ENCODE measurements at regions not wholly inside any gene's neighbourhood (a gene's known extent, or its start where the extent isn't known, plus 50 kb on each side); places are given as distances from the start of the nearest gene placed in this dataset.

DNA sequence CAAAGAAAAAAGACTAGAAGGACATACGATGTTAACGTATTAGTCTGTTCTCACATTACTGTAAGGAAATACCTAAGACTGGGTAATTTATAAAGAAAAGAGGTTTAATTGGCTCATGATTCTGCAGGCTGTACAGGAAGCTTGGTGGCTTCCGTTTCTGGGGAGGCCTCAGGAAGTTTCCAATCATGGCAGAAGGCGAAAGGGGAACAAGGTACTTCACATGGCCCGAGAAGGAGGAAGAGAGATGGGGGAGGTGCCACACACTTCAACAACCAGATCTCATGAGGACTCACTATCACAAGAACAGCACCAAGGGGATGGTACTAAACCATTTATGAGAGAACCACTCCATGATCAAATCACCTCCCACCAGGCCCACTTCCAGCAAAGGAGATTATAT lies 110.1 kb downstream of the CARTPT start:
- intact Hi-C loops (cut with micrococcal nuclease), result no loop called here
- no peak for DNase-seq (ENCODE audit: low spot score)

DNA sequence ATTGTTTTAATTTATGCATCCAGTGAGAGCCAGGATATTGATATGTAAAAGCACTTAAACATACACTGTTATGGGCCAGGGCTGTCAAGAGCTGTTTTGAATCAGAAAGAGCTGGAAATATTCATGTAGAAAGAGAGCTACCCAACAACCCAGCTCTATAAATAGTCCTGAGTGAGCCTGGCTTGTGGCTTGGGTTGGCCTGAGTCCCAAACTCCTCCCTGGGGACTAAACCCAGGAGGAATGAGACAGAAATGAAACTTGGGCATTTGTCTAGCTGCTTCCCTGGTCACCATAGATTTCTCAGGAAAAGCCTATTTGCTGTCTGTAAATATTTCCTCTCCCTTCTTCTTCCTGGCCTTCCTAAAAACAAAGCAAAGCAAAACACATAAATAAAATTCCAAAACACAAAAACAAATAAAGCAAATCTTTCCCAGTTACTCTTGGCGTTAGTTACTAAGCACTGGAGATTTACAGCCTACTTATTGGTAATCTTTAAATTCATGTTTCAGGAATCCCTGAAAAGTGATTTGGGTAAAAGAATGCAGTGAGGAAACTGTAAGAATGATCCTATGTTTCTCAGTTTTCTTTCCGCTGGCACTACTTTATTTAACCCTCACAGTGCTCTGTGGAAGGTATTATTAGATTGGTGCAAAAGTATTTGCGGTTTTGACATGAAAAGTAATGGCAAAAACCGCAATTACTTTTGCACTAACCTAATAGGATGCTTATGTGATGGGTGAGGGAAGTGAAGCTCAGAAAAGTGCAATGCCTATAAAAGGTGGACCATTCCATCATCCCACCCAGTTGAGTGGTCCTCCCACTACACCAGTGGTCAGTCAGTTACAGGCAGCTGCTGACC lies 111.8 kb downstream of the CARTPT start:
- Mint-ChIP-seq H3K27ac (no peak overlapping the region), H3K9me3 (peaks cover 19% of the 10 kb centered on the region), H3K27me3 (ENCODE audit: insufficient read depth) (peaks cover 3% of the 10 kb centered on the region), H3K36me3 (ENCODE audit: low read depth) (no peaks in the 10 kb centered on the region), H3K4me3 (no peak overlapping the region), H3K4me1 (ENCODE audit: low read depth) (peaks cover 6% of the 10 kb centered on the region)
- no peak for DNase-seq (ENCODE audit: low spot score)
- intact Hi-C loops (cut with micrococcal nuclease), result no loop called here

More for the DNA sequence above, 110.1 kb downstream of the CARTPT start:
- H3K9me3 Mint-ChIP-seq, result peaks cover 25% of the 10 kb centered on the region
- H3K27me3 Mint-ChIP-seq (ENCODE audit: insufficient read depth), result peaks cover 3% of the 10 kb centered on the region
- H3K4me1 Mint-ChIP-seq (ENCODE audit: low read depth), result peaks cover 6% of the 10 kb centered on the region
- no peak overlapping the region for H3K27ac Mint-ChIP-seq
- H3K36me3 Mint-ChIP-seq (ENCODE audit: low read depth), result no peaks in the 10 kb centered on the region
- H3K4me3 Mint-ChIP-seq, result no peak overlapping the region

DNA sequence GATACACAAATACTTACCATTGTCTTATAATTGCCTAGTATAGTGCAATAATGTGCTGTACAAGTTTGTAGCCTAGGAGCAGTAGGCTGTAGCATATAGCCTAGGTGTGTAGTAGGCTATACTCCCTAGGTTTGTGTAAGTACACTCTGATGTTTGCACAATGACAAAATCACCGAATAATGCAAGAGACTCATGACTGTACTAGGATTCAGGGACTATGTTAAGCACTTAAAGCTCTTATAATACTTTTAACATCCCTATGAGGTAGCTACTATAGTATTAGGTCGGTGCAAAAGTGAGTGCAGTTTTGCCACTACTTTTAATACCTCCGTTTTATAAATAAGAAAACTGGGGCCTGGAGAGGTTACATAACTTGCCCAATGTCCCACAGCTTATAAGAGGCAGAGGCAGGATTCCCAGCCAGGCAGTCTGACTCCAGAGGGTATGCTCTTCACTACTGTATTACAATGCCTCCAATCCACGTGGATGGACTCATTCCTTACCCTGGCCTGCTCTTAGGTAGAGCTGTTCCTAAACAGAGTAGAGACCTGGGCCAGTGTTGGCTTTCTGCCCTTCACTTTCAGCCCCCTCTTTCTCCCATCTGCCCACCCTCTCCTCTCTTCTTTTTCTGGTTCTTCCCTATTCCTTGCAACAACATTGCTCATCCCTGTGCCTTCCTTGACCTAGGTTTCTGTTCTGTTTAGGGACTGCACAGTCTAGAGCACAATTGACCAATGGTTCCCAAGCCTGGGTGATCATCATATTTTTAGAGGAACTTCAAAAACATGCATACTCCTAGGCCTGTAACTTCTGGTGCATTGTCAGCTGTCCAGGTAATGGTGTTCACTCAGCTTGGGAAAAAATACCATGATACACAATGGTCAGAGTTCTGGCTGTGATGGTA lies 114.0 kb downstream of the CARTPT start:
- intact Hi-C loops (cut with micrococcal nuclease), result no loop called here
- H3K9me3 Mint-ChIP-seq, result peaks cover 6% of the 10 kb centered on the region
- H3K27ac Mint-ChIP-seq, result no peak overlapping the region
- H3K27me3 Mint-ChIP-seq (ENCODE audit: insufficient read depth), result peaks cover 3% of the 10 kb centered on the region
- peaks cover 6% of the 10 kb centered on the region for H3K4me1 Mint-ChIP-seq (ENCODE audit: low read depth)
- H3K36me3 Mint-ChIP-seq (ENCODE audit: low read depth), result no peaks in the 10 kb centered on the region
- H3K4me3 Mint-ChIP-seq, result no peak overlapping the region
- DNase-seq (ENCODE audit: low spot score), result no peak

DNA sequence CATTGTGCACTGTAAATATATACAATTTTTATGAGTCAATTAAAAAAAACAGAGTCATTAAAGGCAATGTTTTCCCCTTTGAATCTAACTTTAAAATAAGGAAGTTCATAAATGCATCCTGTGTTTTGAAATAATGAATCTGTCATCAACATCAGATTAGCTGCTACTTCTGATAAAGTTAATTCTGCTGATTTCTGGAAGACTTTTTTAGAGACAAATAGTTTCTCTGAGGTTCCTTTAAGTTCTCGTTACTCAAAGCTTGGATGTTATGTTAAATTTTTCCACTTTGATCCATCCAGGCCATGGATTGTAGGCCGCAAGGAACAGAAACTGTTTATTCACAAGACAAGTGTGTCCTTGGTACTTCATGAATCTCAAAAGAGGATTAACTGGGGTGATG lies 115.5 kb downstream of the CARTPT start:
- H3K4me1 Mint-ChIP-seq (ENCODE audit: low read depth), result no peaks in the 10 kb centered on the region
- H3K27ac Mint-ChIP-seq, result no peak overlapping the region
- no peaks in the 10 kb centered on the region for H3K9me3 Mint-ChIP-seq
- DNase-seq (ENCODE audit: low spot score), result no peak
- intact Hi-C loops (cut with micrococcal nuclease), result no loop called here
- peaks cover 2% of the 10 kb centered on the region for H3K27me3 Mint-ChIP-seq (ENCODE audit: insufficient read depth)
- H3K4me3 Mint-ChIP-seq, result no peak overlapping the region
- H3K36me3 Mint-ChIP-seq (ENCODE audit: low read depth), result no peaks in the 10 kb centered on the region

DNA sequence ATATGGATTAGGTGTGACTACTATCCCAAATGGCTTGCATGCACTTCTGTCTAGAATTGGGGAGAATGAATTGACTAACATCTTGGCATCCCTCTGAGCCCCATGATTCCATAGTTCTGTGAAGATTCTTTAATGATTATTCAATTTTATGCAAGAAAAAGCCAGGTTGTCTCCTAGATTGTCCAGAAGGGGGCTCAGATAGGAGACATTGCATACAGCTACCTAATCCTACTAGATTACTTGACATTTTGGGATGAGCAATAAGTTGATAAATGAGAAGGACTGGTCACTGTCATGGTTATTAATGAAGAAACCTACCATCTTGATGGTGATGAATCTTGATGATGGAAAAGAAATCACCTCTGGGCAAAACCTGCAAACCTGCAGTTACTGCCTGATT lies 117.0 kb downstream of the CARTPT start:
- no peak overlapping the region for H3K4me3 Mint-ChIP-seq
- no peaks in the 10 kb centered on the region for H3K9me3 Mint-ChIP-seq
- no peak overlapping the region for H3K27ac Mint-ChIP-seq
- no peak for DNase-seq (ENCODE audit: low spot score)
- no peaks in the 10 kb centered on the region for H3K27me3 Mint-ChIP-seq (ENCODE audit: insufficient read depth)
- H3K4me1 Mint-ChIP-seq (ENCODE audit: low read depth), result no peaks in the 10 kb centered on the region
- no peaks in the 10 kb centered on the region for H3K36me3 Mint-ChIP-seq (ENCODE audit: low read depth)
- intact Hi-C loops (cut with micrococcal nuclease), result no loop called here

DNA sequence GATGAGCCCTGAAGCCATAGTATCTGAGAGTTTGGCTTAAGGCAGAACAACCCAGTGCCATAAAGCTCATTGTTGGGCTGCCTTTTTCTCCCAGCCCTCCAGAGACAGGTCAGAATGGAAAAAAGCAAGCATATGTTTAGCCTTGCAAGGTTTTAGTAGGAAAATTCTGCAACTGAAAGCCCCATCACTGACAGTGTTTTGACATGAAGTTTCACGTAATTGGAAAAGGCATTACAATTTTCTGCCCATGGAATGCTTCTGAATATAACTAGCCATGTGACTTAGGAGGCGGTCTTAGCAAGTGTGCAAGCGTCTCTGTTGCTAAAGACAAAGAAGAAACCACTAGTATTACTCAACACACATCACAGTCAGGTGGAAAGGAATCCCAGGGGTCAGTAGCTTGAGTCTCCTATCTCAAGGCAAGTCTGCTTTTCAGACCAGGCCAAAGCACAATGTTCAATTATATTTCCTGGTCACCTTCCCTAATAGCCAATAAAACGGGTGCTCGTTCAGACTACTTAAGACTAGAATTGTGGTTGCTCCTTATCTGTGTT lies 117.6 kb downstream of the CARTPT start:
- H3K36me3 Mint-ChIP-seq (ENCODE audit: low read depth), result no peaks in the 10 kb centered on the region
- H3K4me1 Mint-ChIP-seq (ENCODE audit: low read depth), result no peaks in the 10 kb centered on the region
- H3K4me3 Mint-ChIP-seq, result no peak overlapping the region
- intact Hi-C loops (cut with micrococcal nuclease), result no loop called here
- no peaks in the 10 kb centered on the region for H3K9me3 Mint-ChIP-seq
- H3K27me3 Mint-ChIP-seq (ENCODE audit: insufficient read depth), result no peaks in the 10 kb centered on the region
- no peak overlapping the region for H3K27ac Mint-ChIP-seq
- no peak for DNase-seq (ENCODE audit: low spot score)

DNA sequence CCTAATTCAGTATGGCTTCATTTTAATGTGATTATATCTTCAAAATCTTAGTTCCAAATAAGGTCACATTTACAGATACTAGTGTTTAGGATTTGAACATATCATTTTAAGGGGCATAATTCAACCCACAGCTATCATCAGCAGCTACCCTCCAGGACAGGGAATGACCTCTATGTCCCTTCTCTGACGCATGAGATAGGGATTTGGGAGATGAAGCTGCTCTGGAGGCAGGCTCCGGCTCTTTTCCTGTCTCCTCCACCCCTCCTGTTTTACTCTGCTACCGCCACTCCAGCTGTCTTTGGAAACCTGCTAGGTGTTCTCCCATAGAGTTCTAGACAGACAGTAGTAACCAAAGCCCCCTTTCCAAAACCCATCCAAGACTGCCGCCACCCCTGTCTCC lies 119.2 kb downstream of the CARTPT start:
- Mint-ChIP-seq H3K36me3 (ENCODE audit: low read depth) (no peaks in the 10 kb centered on the region), H3K9me3 (no peaks in the 10 kb centered on the region), H3K27ac (no peak overlapping the region), H3K4me1 (ENCODE audit: low read depth) (no peaks in the 10 kb centered on the region), H3K4me3 (no peak overlapping the region), H3K27me3 (ENCODE audit: insufficient read depth) (no peaks in the 10 kb centered on the region)
- intact Hi-C loops (cut with micrococcal nuclease), result no loop called here
- no peak for DNase-seq (ENCODE audit: low spot score)

DNA sequence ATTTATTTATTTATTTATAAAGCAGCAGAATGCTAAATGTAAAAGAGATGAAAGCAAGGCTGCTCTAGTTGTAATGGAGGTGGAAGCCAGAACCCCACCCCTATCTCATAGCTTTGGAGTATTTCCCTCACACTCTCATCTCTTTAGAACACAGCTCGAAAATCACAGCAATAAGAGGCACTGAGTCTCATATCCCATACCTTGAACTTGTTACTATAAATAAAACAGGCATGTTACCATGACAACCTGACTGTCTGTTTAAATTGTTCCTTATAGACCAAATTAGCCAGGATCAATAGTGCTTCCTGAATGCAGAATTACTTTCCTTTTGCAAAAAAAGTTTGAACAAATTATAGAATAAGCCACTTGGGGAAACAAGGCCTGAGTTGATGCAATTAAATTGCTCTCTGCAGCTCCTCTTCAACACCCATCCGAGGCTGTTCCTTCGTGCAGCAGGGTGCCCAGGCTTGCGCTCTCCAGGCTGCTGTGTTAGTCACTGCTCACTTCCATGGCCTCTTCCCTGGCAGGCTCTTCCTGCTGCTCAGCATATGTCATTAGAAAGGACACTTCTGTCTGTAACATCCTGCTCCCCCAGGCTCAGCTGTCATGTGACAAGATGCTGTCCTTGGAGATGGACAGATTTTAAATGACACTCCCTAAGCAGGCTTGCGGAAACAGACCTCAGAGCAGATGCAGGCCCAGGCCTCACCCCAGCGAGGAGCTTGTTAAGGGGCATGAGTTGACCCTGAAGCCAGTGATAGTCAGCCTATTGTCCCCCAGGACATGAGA lies 120.2 kb downstream of the CARTPT start:
- no peak overlapping the region for H3K27ac Mint-ChIP-seq
- no peaks in the 10 kb centered on the region for H3K9me3 Mint-ChIP-seq
- no peak overlapping the region for H3K4me3 Mint-ChIP-seq
- intact Hi-C loops (cut with micrococcal nuclease), result no loop called here
- H3K36me3 Mint-ChIP-seq (ENCODE audit: low read depth), result no peaks in the 10 kb centered on the region
- H3K27me3 Mint-ChIP-seq (ENCODE audit: insufficient read depth), result no peaks in the 10 kb centered on the region
- no peak for DNase-seq (ENCODE audit: low spot score)
- H3K4me1 Mint-ChIP-seq (ENCODE audit: low read depth), result no peaks in the 10 kb centered on the region

DNA sequence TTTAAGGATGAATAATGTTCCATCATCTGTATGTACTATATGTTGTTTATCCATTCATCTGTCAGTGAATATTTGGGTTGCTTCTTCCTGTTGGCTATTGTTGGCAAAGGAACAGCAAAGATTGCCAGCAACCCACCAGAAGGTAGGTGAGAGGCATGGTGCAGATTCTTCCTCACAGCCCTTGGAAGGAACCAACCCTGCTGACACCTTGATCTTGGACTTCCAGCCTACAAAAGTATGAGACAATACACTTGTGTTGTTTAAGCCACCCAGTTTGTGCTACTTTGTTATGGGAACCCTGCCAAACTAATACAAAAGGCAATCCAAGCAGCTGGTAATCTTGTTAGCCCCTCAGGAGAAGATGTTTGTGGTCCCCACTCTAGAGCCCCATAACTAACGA lies 122.0 kb downstream of the CARTPT start:
- DNase-seq (ENCODE audit: low spot score), result no peak
- intact Hi-C loops (cut with micrococcal nuclease), result no loop called here

DNA sequence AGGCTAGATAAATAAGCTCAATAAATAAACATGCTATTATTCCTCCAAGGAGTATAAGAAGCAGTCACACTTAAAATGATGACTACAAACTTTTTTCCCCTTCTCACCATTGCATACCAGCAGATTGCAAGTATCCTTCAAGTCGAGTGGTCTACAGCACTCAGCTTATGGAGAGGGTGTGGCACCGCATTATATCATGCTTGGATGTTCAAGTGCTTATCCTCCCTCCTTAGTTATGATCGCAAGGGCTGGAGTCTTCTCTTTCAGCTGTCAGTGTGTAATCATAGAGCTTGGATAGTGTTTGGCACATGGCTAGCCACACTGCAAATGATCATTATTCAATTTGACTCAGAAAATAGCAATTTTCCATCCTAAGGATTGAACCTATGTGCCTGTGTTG lies 124.0 kb downstream of the CARTPT start:
- intact Hi-C loops (cut with micrococcal nuclease), result no loop called here
- no peaks in the 10 kb centered on the region for H3K27me3 Mint-ChIP-seq (ENCODE audit: insufficient read depth)

More for the DNA sequence above, 122.0 kb downstream of the CARTPT start:
- Mint-ChIP-seq H3K4me1 (ENCODE audit: low read depth) (no peaks in the 10 kb centered on the region), H3K27me3 (ENCODE audit: insufficient read depth) (no peaks in the 10 kb centered on the region), H3K36me3 (ENCODE audit: low read depth) (no peaks in the 10 kb centered on the region), H3K9me3 (no peaks in the 10 kb centered on the region), H3K4me3 (no peak overlapping the region), H3K27ac (no peak overlapping the region)

DNA sequence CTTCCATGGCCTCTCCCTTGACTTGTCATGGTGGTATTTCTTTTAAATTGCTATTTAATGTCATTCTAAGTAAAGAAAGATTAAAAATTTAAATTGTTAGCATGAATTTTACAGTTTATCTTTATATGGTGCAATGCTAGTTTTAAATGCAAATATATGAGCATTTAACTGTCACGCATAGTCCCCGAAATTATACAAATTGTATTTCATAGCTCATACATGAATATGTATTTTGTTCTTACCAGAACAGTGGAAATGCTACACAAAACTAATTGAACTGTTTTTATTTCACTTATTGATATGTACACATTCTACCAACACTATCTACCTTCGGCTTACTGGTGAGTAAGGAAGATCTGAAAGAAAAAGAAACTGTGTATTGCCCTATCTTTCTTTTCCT lies 125.8 kb downstream of the CARTPT start:
- Mint-ChIP-seq H3K27me3 (ENCODE audit: insufficient read depth) (no peaks in the 10 kb centered on the region), H3K4me3 (no peak overlapping the region), H3K36me3 (ENCODE audit: low read depth) (no peaks in the 10 kb centered on the region), H3K4me1 (ENCODE audit: low read depth) (no peaks in the 10 kb centered on the region), H3K27ac (no peak overlapping the region), H3K9me3 (peaks cover 14% of the 10 kb centered on the region)
- intact Hi-C loops (cut with micrococcal nuclease), result no loop called here
- no peak for DNase-seq (ENCODE audit: low spot score)

More for the DNA sequence above, 124.0 kb downstream of the CARTPT start:
- no peaks in the 10 kb centered on the region for H3K4me1 Mint-ChIP-seq (ENCODE audit: low read depth)
- DNase-seq (ENCODE audit: low spot score), result no peak
- no peak overlapping the region for H3K4me3 Mint-ChIP-seq
- no peak overlapping the region for H3K27ac Mint-ChIP-seq
- H3K9me3 Mint-ChIP-seq, result peaks cover 5% of the 10 kb centered on the region
- H3K36me3 Mint-ChIP-seq (ENCODE audit: low read depth), result no peaks in the 10 kb centered on the region

DNA sequence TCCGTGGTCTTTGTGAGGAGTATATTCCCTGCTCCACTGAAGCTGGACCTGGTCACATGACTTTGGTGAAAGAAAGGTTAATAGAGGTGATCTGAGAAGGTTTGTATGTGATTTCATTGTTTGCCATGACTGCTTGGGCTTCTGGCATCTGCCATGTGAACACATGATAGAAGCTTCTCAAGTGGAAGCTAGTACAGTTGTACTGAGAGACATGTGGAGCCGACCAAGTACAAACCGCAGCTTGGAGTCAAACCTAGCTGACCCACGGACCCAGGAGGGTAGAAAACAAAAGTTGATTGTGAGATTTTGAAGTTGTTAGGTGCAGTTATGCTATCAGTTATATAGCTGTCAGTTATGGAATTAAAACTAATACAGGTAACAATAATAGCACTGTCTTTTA lies 140.4 kb downstream of the CARTPT start:
- Mint-ChIP-seq H3K9me3 (peaks cover 10% of the 10 kb centered on the region), H3K4me1 (ENCODE audit: low read depth) (no peaks in the 10 kb centered on the region), H3K36me3 (ENCODE audit: low read depth) (no peaks in the 10 kb centered on the region), H3K27me3 (ENCODE audit: insufficient read depth) (peaks cover 3% of the 10 kb centered on the region), H3K27ac (no peak overlapping the region), H3K4me3 (no peak overlapping the region)
- intact Hi-C loops (cut with micrococcal nuclease), result no loop called here
- no peak for DNase-seq (ENCODE audit: low spot score)
